ENCODE measurements at regions not wholly inside any gene's neighbourhood (a gene's known extent, or its start where the extent isn't known, plus 50 kb on each side); places are given as distances from the start of the nearest gene placed in this dataset.

GRCh38 chr5:174433098-174433497 lies 291.3 kb upstream of the MSX2 start:
- TF ChIP-seq CTCF (IDR thresholded peaks at IDR 0.05) (no peak), POLR2AphosphoS5 (IDR thresholded peaks at IDR 0.05; ENCODE audit: low read depth, low read length) (no peak), SIN3A (IDR thresholded peaks at IDR 0.05; ENCODE audit: borderline replicate concordance, insufficient read depth, low read depth, low read length) (no peak), REST (IDR thresholded peaks at IDR 0.05; ENCODE audit: insufficient read depth in 1 of 2, low read depth in 2 of 2, low read length in 1 of 2) (no peak), TCF7L2 (IDR thresholded peaks at IDR 0.05; ENCODE audit: low read depth, low read length) (no peak)

Measured in Panc1 (cell line).